ENCODE measurements at regions not wholly inside any gene's neighbourhood (a gene's known extent, or its start where the extent isn't known, plus 50 kb on each side); places are given as distances from the start of the nearest gene placed in this dataset.
A peak's percentile ranks its signal among the peaks of the same experiment; 100 is the strongest.

DNA sequence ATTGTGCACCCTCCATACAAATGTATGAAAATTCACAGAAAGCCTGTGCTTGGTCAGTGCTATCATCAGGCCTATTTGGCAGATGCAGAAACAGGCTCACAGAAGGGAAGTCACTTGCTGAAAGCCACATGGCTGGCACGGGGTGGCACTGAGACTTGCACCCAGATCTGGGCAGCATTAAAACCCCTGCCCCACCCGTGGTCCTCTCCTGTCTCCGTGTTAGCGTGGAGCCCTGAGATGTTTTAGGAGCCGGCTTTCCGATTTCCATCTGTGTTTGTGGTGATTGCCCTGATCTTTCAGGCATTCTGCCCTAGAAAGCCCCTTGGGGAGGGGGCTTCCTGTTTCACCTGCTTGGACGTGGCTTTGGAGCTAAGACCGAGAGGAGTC is 102.2 kb upstream of the IER5L start:
- TF ChIP-seq, protein P1, sequence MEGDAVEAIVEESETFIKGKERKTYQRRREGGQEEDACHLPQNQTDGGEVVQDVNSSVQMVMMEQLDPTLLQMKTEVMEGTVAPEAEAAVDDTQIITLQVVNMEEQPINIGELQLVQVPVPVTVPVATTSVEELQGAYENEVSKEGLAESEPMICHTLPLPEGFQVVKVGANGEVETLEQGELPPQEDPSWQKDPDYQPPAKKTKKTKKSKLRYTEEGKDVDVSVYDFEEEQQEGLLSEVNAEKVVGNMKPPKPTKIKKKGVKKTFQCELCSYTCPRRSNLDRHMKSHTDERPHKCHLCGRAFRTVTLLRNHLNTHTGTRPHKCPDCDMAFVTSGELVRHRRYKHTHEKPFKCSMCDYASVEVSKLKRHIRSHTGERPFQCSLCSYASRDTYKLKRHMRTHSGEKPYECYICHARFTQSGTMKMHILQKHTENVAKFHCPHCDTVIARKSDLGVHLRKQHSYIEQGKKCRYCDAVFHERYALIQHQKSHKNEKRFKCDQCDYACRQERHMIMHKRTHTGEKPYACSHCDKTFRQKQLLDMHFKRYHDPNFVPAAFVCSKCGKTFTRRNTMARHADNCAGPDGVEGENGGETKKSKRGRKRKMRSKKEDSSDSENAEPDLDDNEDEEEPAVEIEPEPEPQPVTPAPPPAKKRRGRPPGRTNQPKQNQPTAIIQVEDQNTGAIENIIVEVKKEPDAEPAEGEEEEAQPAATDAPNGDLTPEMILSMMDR (IDR thresholded peaks at IDR 0.05; ENCODE audit: poor library complexity, severe bottlenecking), result no peak
- H3K36me3 ChIP-seq (ENCODE audit: low read depth), result no peaks in the 10 kb centered on the region
- no peak for DNase-seq (ENCODE audit: low spot score)

DNA sequence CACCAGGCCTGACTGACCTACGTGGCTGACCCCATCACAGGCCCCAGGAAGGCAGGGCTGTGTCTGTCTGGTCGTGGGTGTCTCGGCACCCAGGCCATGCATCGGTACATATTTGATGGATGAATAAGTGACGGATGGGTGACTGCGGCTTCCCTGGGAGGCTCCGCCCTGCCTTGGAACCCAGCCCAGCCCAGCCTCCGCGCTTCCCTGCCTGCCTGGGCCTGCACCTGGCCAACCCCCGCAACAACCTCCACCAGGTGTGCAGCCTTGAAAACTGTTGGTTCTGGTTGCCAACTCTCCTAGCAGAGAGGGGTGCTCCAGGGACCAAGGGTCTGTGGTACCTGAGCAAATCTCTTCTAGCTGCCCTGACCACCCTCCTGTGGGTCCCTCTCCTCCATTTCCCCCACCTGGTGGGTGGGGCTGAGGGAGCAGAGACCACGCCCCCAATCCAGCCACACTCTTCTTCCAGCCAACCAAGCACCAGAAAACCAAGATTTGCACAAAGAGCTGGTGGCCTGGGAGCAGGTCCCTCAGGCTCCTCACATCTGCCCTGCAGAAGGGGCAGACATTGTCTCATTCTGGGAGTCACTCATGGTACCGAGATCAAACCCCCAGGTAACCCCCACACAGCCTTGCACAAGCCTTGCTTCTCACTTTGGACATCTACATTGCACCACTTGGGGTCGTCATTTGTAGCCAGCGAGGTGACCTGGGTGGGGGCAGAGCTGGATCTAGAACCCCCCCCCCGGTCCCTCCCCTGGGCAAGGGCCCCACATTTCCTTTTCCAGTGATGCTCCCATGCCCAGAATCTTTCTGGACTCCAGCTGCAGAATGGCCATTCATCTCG is 100.6 kb upstream of the IER5L start:
- peak overlapping the region; percentile 79 for H3K27ac ChIP-seq (ENCODE audit: poor library complexity, severe bottlenecking)
- H3K9me3 ChIP-seq (ENCODE audit: severe bottlenecking), result no peaks in the 10 kb centered on the region
- peak; percentile 91 for ATAC-seq (ENCODE audit: low read depth)
- peak; percentile 88 for DNase-seq (ENCODE audit: low spot score)
- no peak overlapping the region for H3K4me3 ChIP-seq (ENCODE audit: severe bottlenecking)
- H3K27me3 ChIP-seq (ENCODE audit: insufficient read depth, poor library complexity, severe bottlenecking), result no peaks in the 10 kb centered on the region
- H3K36me3 ChIP-seq (ENCODE audit: low read depth), result no peaks in the 10 kb centered on the region
- H3K4me1 ChIP-seq (ENCODE audit: insufficient read depth, poor library complexity, severe bottlenecking), result peaks cover 32% of the 10 kb centered on the region
- TF ChIP-seq, protein P1 (IDR thresholded peaks at IDR 0.05; ENCODE audit: poor library complexity, severe bottlenecking), result no peak

More for the DNA sequence above, 102.2 kb upstream of the IER5L start:
- Histone ChIP-seq H3K27ac (ENCODE audit: poor library complexity, severe bottlenecking) (peak overlapping the region; percentile 7), H3K4me1 (ENCODE audit: insufficient read depth, poor library complexity, severe bottlenecking) (peaks cover 32% of the 10 kb centered on the region), H3K4me3 (ENCODE audit: severe bottlenecking) (no peak overlapping the region), H3K9me3 (ENCODE audit: severe bottlenecking) (no peaks in the 10 kb centered on the region), H3K27me3 (ENCODE audit: insufficient read depth, poor library complexity, severe bottlenecking) (no peaks in the 10 kb centered on the region)
- no peak for ATAC-seq (ENCODE audit: low read depth)

- Histone ChIP-seq H3K9me3 (ENCODE audit: severe bottlenecking) (no peaks in the 10 kb centered on the region), H3K27ac (ENCODE audit: poor library complexity, severe bottlenecking) (peak overlapping the region; percentile 79), H3K27me3 (ENCODE audit: insufficient read depth, poor library complexity, severe bottlenecking) (no peaks in the 10 kb centered on the region), H3K36me3 (ENCODE audit: low read depth) (no peaks in the 10 kb centered on the region), H3K4me1 (ENCODE audit: insufficient read depth, poor library complexity, severe bottlenecking) (peaks cover 32% of the 10 kb centered on the region), H3K4me3 (ENCODE audit: severe bottlenecking) (no peak overlapping the region)
- TF ChIP-seq, protein P1 (IDR thresholded peaks at IDR 0.05; ENCODE audit: poor library complexity, severe bottlenecking), result no peak
- ATAC-seq (ENCODE audit: low read depth), result no peak
- DNase-seq (ENCODE audit: low spot score), result peak; percentile 38
These were observed 98.6 kb upstream of the IER5L start for GRCh38 chr9:129276486-129277230.

- DNase-seq (ENCODE audit: low spot score), result peak; percentile 66
- TF ChIP-seq, protein P1 (IDR thresholded peaks at IDR 0.05; ENCODE audit: poor library complexity, severe bottlenecking), result no peak
- no peak overlapping the region for H3K4me3 ChIP-seq (ENCODE audit: severe bottlenecking)
- H3K27ac ChIP-seq (ENCODE audit: poor library complexity, severe bottlenecking), result peak overlapping the region; percentile 79
- no peaks in the 10 kb centered on the region for H3K9me3 ChIP-seq (ENCODE audit: severe bottlenecking)
- no peaks in the 10 kb centered on the region for H3K36me3 ChIP-seq (ENCODE audit: low read depth)
- H3K27me3 ChIP-seq (ENCODE audit: insufficient read depth, poor library complexity, severe bottlenecking), result no peaks in the 10 kb centered on the region
- H3K4me1 ChIP-seq (ENCODE audit: insufficient read depth, poor library complexity, severe bottlenecking), result peaks cover 32% of the 10 kb centered on the region
- ATAC-seq (ENCODE audit: low read depth), result peak; percentile 8; the same call in 1 of the 3 replicates
These were observed 97.7 kb upstream of the IER5L start for GRCh38 chr9:129275626-129276247.

Measured in RWPE2 (cell line).